CD14-positive monocyte (primary cell): ENCODE measurements at regions not wholly inside any gene's neighbourhood (a gene's known extent, or its start where the extent isn't known, plus 50 kb on each side); places are given as distances from the start of the nearest gene placed in this dataset.

Source experiments
- DNase-seq, 3 donors: peaks; one replicate each; pipeline ENCODE4 v3.0.0-alpha.2; 2011 to 2022
- H2AFZ ChIP-seq: 2 replicates; pipeline ENCODE4 v1.6.0; 2012; ENCODE audit warnings: mild to moderate bottlenecking, low read depth, low read length, inconsistent platforms; ENCODE audit not compliant: insufficient read depth, poor library complexity, severe bottlenecking
- H3K27ac ChIP-seq, 2 donors: 1 replicate in 1 of 2; 2 replicates in 1 of 2; pipeline ENCODE4 v1.5.1; 2012 to 2013; ENCODE audit warnings: low read length in 2 of 2, control low read depth in 1 of 2, inconsistent platforms in 1 of 2, low read depth in 1 of 2, mild to moderate bottlenecking in 1 of 2
- H3K27me3 ChIP-seq, 2 donors: one replicate each; pipeline versions ENCODE4 v1.6.0 to v1.6.1; 2011 to 2013; ENCODE audit warnings: low read length in 2 of 2; ENCODE audit not compliant: control insufficient read depth in 2 of 2, insufficient read depth in 2 of 2
- H3K36me3 ChIP-seq, 2 donors: replicated peaks in 1 of 2; 1 replicate in 1 of 2; 2 replicates in 1 of 2; pipeline versions ENCODE4 v1.5.1 to v1.6.1; 2012 to 2013; ENCODE audit warnings: low read length in 2 of 2, control low read depth in 1 of 2, inconsistent platforms in 1 of 2, mild to moderate bottlenecking in 1 of 2; ENCODE audit not compliant: insufficient read depth in 2 of 2, control insufficient read depth in 1 of 2
- H3K4me1 ChIP-seq, 2 donors: 1 replicate in 1 of 2; 2 replicates in 1 of 2; pipeline versions ENCODE4 v1.5.1 to v1.6.1; 2012 to 2013; ENCODE audit warnings: low read length in 2 of 2, control low read depth in 1 of 2, inconsistent platforms in 1 of 2, mild to moderate bottlenecking in 1 of 2, moderate library complexity in 1 of 2; ENCODE audit not compliant: insufficient read depth in 2 of 2, control insufficient read depth in 1 of 2
- H3K4me2 ChIP-seq: replicated peaks from 2 replicates; pipeline ENCODE3; 2012; ENCODE audit warnings: low read length, moderate library complexity, mild to moderate bottlenecking; ENCODE audit not compliant: poor library complexity, severe bottlenecking; ENCODE audit errors: extremely low read depth
- H3K4me3 ChIP-seq, 3 experiments: fragments of 200-600 bp in 1 of 3; sonication (generic) in 1 of 3; replicated peaks in 1 of 3; 1 replicate in 2 of 3; 2 replicates in 1 of 3; pipeline ENCODE4 v1.5.1; 2011 to 2013; ENCODE audit warnings: low read length in 3 of 3, mild to moderate bottlenecking in 3 of 3, control low read depth in 2 of 3, low read depth in 2 of 3, inconsistent platforms in 1 of 3, moderate library complexity in 1 of 3
- H3K79me2 ChIP-seq: 2 replicates; pipeline ENCODE4 v1.6.0; 2012; ENCODE audit warnings: mild to moderate bottlenecking, control low read depth, inconsistent platforms, low read length, moderate library complexity; ENCODE audit not compliant: insufficient read depth
- H3K9ac ChIP-seq: 2 replicates; pipeline ENCODE4 v1.6.0; 2017; ENCODE audit warnings: low read length, mild to moderate bottlenecking; ENCODE audit not compliant: insufficient read depth, poor library complexity, severe bottlenecking
- H3K9me3 ChIP-seq, 2 donors: replicated peaks in 1 of 2; 1 replicate in 1 of 2; 2 replicates in 1 of 2; pipeline versions ENCODE4 v1.5.1 to v1.6.1; 2012 to 2013; ENCODE audit warnings: low read length in 2 of 2, control low read depth in 1 of 2; ENCODE audit not compliant: control insufficient read depth in 1 of 2, insufficient read depth in 1 of 2
- H4K20me1 ChIP-seq: 2 replicates; pipeline ENCODE4 v1.6.0; 2012; ENCODE audit warnings: mild to moderate bottlenecking, low read length, control low read depth, moderate library complexity; ENCODE audit not compliant: insufficient read depth
- H3K27ac Mint-ChIP-seq, 7 donors: one replicate each; pipeline ENCODE4 v1.8.0; 2020; ENCODE audit warnings: mild to moderate bottlenecking in 7 of 7, mixed read lengths in 7 of 7, moderate library complexity in 6 of 7, inconsistent platforms in 2 of 7
- H3K27me3 Mint-ChIP-seq, 3 donors: one replicate each; pipeline ENCODE4 v1.8.0; 2021 to 2022; ENCODE audit warnings: low read depth in 3 of 3, mild to moderate bottlenecking in 3 of 3, mixed read lengths in 3 of 3, moderate library complexity in 3 of 3, inconsistent platforms in 1 of 3
- H3K36me3 Mint-ChIP-seq, 2 donors: one replicate each; pipeline ENCODE4 v1.8.0; 2020; ENCODE audit warnings: mixed read lengths in 2 of 2, inconsistent platforms in 1 of 2, mild to moderate bottlenecking in 1 of 2
- H3K4me1 Mint-ChIP-seq: one replicate; pipeline ENCODE4 v1.8.0; 2020; ENCODE audit warnings: mild to moderate bottlenecking, mixed read lengths
- H3K4me3 Mint-ChIP-seq, 2 donors: one replicate each; pipeline ENCODE4 v1.8.0; 2020; ENCODE audit warnings: mild to moderate bottlenecking in 2 of 2, mixed read lengths in 2 of 2, moderate library complexity in 1 of 2
- H3K9me3 Mint-ChIP-seq, 7 donors: one replicate each; pipeline ENCODE4 v1.8.0; 2020 to 2022; ENCODE audit warnings: mixed read lengths in 7 of 7, mild to moderate bottlenecking in 6 of 7, moderate library complexity in 6 of 7, inconsistent platforms in 2 of 7
- whole genome bisulfite sequencing: methylation state at CpG from one replicate; pipeline ENCODE4 v1.1.5; 2013; ENCODE audit warnings: missing lambda C conversion rate; ENCODE audit not compliant: insufficient coverage; 5-methylcytosine and 5-hydroxymethylcytosine counted together
- intact Hi-C, 2 donors: fragments of 100-400 bp; cut with micrococcal nuclease; formaldehyde crosslinking; loops; one replicate each; pipeline versions ENCODE4 v1.15.0 to v1.15.1; 2023
- TF ChIP-seq, protein P1 (sequence below): fragments of 200-600 bp; IDR thresholded peaks from one replicate; pipeline ENCODE4 v1.8.0; 2022; ENCODE audit warnings: antibody characterized with exemption, mild to moderate bottlenecking

- no peaks in the 10 kb centered on the region for H3K79me2 ChIP-seq
- H3K9ac ChIP-seq, result no peak overlapping the region
- H3K4me1 Mint-ChIP-seq, result no peaks in the 10 kb centered on the region
- intact Hi-C loops, result no loop called here
- H2AFZ ChIP-seq, result no peak overlapping the region
- no peak for DNase-seq
- TF ChIP-seq, protein P1, sequence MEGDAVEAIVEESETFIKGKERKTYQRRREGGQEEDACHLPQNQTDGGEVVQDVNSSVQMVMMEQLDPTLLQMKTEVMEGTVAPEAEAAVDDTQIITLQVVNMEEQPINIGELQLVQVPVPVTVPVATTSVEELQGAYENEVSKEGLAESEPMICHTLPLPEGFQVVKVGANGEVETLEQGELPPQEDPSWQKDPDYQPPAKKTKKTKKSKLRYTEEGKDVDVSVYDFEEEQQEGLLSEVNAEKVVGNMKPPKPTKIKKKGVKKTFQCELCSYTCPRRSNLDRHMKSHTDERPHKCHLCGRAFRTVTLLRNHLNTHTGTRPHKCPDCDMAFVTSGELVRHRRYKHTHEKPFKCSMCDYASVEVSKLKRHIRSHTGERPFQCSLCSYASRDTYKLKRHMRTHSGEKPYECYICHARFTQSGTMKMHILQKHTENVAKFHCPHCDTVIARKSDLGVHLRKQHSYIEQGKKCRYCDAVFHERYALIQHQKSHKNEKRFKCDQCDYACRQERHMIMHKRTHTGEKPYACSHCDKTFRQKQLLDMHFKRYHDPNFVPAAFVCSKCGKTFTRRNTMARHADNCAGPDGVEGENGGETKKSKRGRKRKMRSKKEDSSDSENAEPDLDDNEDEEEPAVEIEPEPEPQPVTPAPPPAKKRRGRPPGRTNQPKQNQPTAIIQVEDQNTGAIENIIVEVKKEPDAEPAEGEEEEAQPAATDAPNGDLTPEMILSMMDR, result no peak
- H3K27me3 ChIP-seq, result no peaks in the 10 kb centered on the region
- H3K9me3 ChIP-seq, result peaks cover 0 to 16% of the 10 kb centered on the region in 2 donors
- H3K9me3 Mint-ChIP-seq, result peaks cover 2 to 21% (median 8%) of the 10 kb centered on the region in 7 donors
- H3K27ac ChIP-seq, result no peak overlapping the region
- no peak overlapping the region for H3K4me2 ChIP-seq
- no CpG with 5 or more reads among the region's 2 CpGs for WGBS
- no peaks in the 10 kb centered on the region for H4K20me1 ChIP-seq
- H3K27ac Mint-ChIP-seq, result no peak overlapping the region
- H3K4me3 Mint-ChIP-seq, result no peak overlapping the region
- H3K36me3 ChIP-seq, result no peaks in the 10 kb centered on the region
- H3K36me3 Mint-ChIP-seq, result no peaks in the 10 kb centered on the region
- H3K4me3 ChIP-seq, result no peak overlapping the region
- H3K4me1 ChIP-seq, result no peaks in the 10 kb centered on the region
- H3K27me3 Mint-ChIP-seq, result peaks cover 0 to 4% (median 2%) of the 10 kb centered on the region in 3 donors
Observed at GRCh38 chr13:97781891-97782305, 171.6 kb upstream of the IPO5 start.

DNA sequence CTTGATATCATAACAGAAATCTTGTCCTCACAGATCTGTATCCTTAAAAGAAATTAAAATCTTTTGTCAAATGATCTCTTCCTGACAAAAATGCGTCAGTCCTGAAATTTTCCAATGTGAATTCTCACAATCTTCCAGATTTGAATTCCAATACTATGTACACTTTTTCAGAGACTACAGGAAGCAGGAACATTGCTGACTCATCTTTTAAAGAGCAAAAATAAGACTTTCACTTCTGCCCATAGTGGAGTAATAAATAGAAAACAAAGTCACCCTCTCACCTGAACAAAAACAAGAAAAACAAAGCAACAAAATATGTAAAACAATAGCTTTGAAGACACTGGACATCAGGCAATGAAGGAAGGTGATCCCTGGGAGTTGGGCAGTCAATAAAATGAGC, 167.0 kb upstream of the IPO5 start:
- H3K4me2 ChIP-seq, result no peak overlapping the region
- no peaks in the 10 kb centered on the region for H3K4me1 ChIP-seq
- H3K27ac Mint-ChIP-seq, result no peak overlapping the region
- H4K20me1 ChIP-seq, result no peaks in the 10 kb centered on the region
- H2AFZ ChIP-seq, result no peak overlapping the region
- no peaks in the 10 kb centered on the region for H3K36me3 ChIP-seq
- peaks cover 5 to 27% (median 16%) of the 10 kb centered on the region in 7 donors for H3K9me3 Mint-ChIP-seq
- no peak overlapping the region for H3K9ac ChIP-seq
- no peaks in the 10 kb centered on the region for H3K27me3 ChIP-seq
- intact Hi-C loops, result no loop called here
- H3K27ac ChIP-seq, result no peak overlapping the region
- H3K9me3 ChIP-seq, result peaks cover 8 to 18% of the 10 kb centered on the region in 2 donors
- no CpG with 5 or more reads among the region's 1 CpG for WGBS
- H3K36me3 Mint-ChIP-seq, result no peaks in the 10 kb centered on the region
- TF ChIP-seq, protein P1, result no peak
- H3K79me2 ChIP-seq, result no peaks in the 10 kb centered on the region
- no peak overlapping the region for H3K4me3 ChIP-seq
- H3K4me3 Mint-ChIP-seq, result no peak overlapping the region
- no peaks in the 10 kb centered on the region for H3K4me1 Mint-ChIP-seq
- no peaks in the 10 kb centered on the region for H3K27me3 Mint-ChIP-seq
- no peak for DNase-seq
